ENCODE measurements at regions not wholly inside any gene's neighbourhood (a gene's known extent, or its start where the extent isn't known, plus 50 kb on each side); places are given as distances from the start of the nearest gene placed in this dataset.

DNA sequence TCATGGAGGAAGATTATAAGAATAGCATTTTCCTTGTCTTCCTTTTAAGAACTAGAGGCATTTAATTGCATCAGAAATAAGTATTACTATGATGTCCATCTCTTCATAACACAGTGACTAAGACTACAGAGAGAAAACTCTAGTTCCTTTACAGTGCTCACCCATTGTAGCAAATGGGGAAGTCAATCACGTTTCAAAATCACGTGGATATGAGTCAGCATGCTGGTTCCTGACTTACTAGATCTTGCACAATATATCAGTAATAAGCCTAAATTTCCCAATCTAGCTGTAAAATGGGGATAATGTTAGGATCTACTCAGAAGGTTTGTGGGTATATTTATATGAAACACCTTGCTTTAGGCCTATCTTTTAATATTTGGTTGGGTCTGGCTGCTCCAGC, 254.8 kb upstream of the EOMES start:
- TF ChIP-seq POLR2A (IDR thresholded peaks at IDR 0.05) = no peak
- TF ChIP-seq, protein P1, sequence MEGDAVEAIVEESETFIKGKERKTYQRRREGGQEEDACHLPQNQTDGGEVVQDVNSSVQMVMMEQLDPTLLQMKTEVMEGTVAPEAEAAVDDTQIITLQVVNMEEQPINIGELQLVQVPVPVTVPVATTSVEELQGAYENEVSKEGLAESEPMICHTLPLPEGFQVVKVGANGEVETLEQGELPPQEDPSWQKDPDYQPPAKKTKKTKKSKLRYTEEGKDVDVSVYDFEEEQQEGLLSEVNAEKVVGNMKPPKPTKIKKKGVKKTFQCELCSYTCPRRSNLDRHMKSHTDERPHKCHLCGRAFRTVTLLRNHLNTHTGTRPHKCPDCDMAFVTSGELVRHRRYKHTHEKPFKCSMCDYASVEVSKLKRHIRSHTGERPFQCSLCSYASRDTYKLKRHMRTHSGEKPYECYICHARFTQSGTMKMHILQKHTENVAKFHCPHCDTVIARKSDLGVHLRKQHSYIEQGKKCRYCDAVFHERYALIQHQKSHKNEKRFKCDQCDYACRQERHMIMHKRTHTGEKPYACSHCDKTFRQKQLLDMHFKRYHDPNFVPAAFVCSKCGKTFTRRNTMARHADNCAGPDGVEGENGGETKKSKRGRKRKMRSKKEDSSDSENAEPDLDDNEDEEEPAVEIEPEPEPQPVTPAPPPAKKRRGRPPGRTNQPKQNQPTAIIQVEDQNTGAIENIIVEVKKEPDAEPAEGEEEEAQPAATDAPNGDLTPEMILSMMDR (IDR thresholded peaks at IDR 0.05 in 4 of 5, conservative IDR thresholded peaks at IDR 0.05 in 1 of 5) = no peak

Data from gastrocnemius medialis (tissue), 4 donors.